ENCODE measurements at regions not wholly inside any gene's neighbourhood (a gene's known extent, or its start where the extent isn't known, plus 50 kb on each side); places are given as distances from the start of the nearest gene placed in this dataset.

DNA sequence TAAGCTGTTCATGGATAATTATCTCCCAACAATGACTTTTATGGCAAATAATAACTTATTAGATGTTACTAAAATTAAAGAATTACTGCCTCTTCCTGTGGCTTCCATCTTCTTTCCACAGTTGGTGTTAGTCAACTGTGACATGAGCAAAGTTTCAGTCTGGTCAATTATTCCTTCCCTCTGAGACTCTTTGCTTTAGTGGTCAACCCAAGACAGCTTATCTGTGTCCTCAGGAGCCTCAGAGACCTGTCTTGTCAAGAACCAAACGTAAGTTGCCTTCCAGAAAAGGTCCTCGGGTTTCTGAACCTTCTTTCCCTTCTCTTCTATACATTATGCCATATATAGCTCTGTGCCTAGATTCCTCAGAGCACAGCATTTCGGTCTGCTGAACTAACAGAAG lies 263.2 kb upstream of the ZP4 start:
- no peaks in the 10 kb centered on the region for H3K27me3 ChIP-seq
- H3K4me3 ChIP-seq, result no peak overlapping the region
- WGBS, 2 donors, result 66 to 75% methylated on average over 3 of the region's 3 CpGs
- no peaks in the 10 kb centered on the region for H3K36me3 ChIP-seq
- no peaks in the 10 kb centered on the region for H3K9me3 ChIP-seq
- TF ChIP-seq POLR2AphosphoS5 (IDR thresholded peaks at IDR 0.05) (no peak), POLR2A (IDR thresholded peaks at IDR 0.05) (no peak), EP300 (IDR thresholded peaks at IDR 0.05) (no peak)
- TF ChIP-seq, protein P1, sequence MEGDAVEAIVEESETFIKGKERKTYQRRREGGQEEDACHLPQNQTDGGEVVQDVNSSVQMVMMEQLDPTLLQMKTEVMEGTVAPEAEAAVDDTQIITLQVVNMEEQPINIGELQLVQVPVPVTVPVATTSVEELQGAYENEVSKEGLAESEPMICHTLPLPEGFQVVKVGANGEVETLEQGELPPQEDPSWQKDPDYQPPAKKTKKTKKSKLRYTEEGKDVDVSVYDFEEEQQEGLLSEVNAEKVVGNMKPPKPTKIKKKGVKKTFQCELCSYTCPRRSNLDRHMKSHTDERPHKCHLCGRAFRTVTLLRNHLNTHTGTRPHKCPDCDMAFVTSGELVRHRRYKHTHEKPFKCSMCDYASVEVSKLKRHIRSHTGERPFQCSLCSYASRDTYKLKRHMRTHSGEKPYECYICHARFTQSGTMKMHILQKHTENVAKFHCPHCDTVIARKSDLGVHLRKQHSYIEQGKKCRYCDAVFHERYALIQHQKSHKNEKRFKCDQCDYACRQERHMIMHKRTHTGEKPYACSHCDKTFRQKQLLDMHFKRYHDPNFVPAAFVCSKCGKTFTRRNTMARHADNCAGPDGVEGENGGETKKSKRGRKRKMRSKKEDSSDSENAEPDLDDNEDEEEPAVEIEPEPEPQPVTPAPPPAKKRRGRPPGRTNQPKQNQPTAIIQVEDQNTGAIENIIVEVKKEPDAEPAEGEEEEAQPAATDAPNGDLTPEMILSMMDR (IDR thresholded peaks at IDR 0.05), result no peak
- no peak for DNase-seq
- ATAC-seq (ENCODE audit: low FRiP score in 2 of 2), result no peak
- H3K27ac ChIP-seq, result no peak overlapping the region
- H3K4me1 ChIP-seq, result no peaks in the 10 kb centered on the region

DNA sequence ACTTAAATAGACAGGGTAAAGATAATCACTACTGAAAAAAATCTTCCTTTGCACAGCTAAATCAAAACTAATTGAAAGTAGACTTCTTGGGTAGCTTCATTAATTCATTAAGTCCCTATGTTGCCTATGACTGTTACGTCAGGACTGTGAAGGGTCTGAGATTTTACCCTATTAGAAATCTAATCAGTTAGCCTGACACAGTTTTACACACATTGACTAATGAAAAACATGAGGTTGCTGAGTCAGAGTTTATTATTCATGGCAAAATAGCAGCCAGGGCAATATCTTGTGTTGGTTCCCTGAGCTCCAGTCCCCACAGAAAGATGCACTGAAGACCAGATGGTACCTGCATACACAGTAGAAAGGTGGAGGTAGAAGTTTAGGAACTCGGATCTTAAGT lies 262.5 kb upstream of the ZP4 start:
- no peaks in the 10 kb centered on the region for H3K4me1 ChIP-seq
- WGBS, 2 donors, result 86 to 93% methylated on average over 2 of the region's 2 CpGs
- TF ChIP-seq, protein P1 (IDR thresholded peaks at IDR 0.05), result no peak
- no peak for TF ChIP-seq EP300 (IDR thresholded peaks at IDR 0.05)
- TF ChIP-seq POLR2A (IDR thresholded peaks at IDR 0.05), result no peak
- no peak for TF ChIP-seq POLR2AphosphoS5 (IDR thresholded peaks at IDR 0.05)
- DNase-seq, result no peak
- H3K36me3 ChIP-seq, result no peaks in the 10 kb centered on the region
- no peaks in the 10 kb centered on the region for H3K27me3 ChIP-seq
- ATAC-seq (ENCODE audit: low FRiP score in 2 of 2), result no peak
- H3K27ac ChIP-seq, result no peak overlapping the region
- no peak overlapping the region for H3K4me3 ChIP-seq
- no peaks in the 10 kb centered on the region for H3K9me3 ChIP-seq

DNA sequence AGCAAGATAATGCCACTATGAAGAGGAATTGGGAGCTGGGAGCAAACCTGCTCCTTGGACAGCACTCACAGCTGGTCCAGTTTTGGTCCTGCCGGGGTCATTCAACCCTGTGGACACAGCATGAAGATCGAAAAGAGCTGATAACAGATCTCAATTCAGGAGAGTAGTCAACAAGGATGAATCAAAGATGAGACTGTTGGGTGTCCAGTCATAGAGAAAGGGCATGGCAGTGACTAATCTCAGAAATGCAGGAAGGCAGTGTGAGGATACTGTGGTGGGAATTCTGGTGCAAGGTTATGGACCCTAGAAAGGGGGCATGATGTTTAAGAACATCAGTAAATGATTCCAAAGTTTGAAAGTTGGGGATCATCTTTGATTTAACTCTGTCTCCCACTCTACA lies 261.4 kb upstream of the ZP4 start:
- DNase-seq, result no peak
- H3K4me3 ChIP-seq, result no peak overlapping the region
- no peaks in the 10 kb centered on the region for H3K36me3 ChIP-seq
- no peak for ATAC-seq (ENCODE audit: low FRiP score in 2 of 2)
- WGBS, 2 donors, result 78 to 82% methylated on average over 2 of the region's 2 CpGs
- no peak overlapping the region for H3K27ac ChIP-seq
- TF ChIP-seq POLR2A (IDR thresholded peaks at IDR 0.05) (no peak), POLR2AphosphoS5 (IDR thresholded peaks at IDR 0.05) (no peak), EP300 (IDR thresholded peaks at IDR 0.05) (no peak)
- TF ChIP-seq, protein P1 (IDR thresholded peaks at IDR 0.05), result no peak
- H3K9me3 ChIP-seq, result no peaks in the 10 kb centered on the region
- no peaks in the 10 kb centered on the region for H3K4me1 ChIP-seq
- no peaks in the 10 kb centered on the region for H3K27me3 ChIP-seq

DNA sequence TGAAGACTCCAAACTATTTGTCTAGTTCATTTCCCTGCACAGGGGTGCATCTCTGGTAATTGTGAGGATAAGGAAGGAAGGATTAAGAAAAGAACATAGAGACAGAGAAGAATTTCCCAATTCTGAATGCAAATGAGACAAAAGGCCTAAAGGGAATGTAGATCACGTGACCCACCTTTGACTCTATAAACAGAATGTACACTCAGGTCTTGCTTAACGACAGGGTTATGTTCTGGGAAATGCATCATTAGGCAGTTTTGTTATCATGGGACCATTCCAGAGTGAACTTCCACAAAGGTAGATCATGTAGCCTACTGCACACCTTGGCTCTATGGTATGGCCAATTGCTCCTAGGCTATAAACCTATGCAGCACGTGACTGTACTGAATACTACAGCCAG lies 252.3 kb upstream of the ZP4 start:
- no peak overlapping the region for H3K4me3 ChIP-seq
- TF ChIP-seq, protein P1 (IDR thresholded peaks at IDR 0.05), result no peak
- TF ChIP-seq EP300 (IDR thresholded peaks at IDR 0.05) (no peak), POLR2A (IDR thresholded peaks at IDR 0.05) (no peak), POLR2AphosphoS5 (IDR thresholded peaks at IDR 0.05) (no peak)
- 66 to 70% methylated on average over 3 of the region's 3 CpGs for WGBS, 2 donors
- no peaks in the 10 kb centered on the region for H3K36me3 ChIP-seq
- no peaks in the 10 kb centered on the region for H3K27me3 ChIP-seq
- no peaks in the 10 kb centered on the region for H3K4me1 ChIP-seq
- ATAC-seq (ENCODE audit: low FRiP score in 2 of 2), result no peak
- no peak for DNase-seq
- H3K9me3 ChIP-seq, result no peaks in the 10 kb centered on the region
- H3K27ac ChIP-seq, result no peak overlapping the region

DNA sequence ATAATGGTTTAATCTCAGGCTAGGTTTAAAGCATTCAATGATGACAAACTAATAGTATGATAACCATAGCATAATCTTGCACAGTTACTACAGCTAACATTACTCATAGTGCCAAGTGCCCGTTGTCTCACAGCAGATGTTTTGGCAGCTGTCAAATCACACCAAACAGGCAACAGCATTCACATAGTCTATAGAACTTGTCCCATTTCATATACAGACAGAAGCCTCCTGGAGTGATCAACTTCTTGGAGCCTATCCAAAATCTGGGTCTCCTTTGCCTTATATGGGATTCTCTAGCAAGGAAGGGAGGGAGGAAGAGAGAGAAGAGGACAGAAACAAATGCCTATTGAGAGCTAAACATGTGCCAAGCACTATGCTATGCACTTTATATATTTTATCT lies 250.6 kb upstream of the ZP4 start:
- H3K27ac ChIP-seq, result no peak overlapping the region
- H3K4me3 ChIP-seq, result no peak overlapping the region
- H3K9me3 ChIP-seq, result no peaks in the 10 kb centered on the region
- DNase-seq (no peak), ATAC-seq (ENCODE audit: low FRiP score in 2 of 2) (no peak)
- no peaks in the 10 kb centered on the region for H3K4me1 ChIP-seq
- H3K27me3 ChIP-seq, result no peaks in the 10 kb centered on the region
- no peaks in the 10 kb centered on the region for H3K36me3 ChIP-seq
- 64 to 67% methylated on average over 1 of the region's 1 CpG for WGBS, 2 donors
- TF ChIP-seq POLR2A (IDR thresholded peaks at IDR 0.05) (no peak), EP300 (IDR thresholded peaks at IDR 0.05) (no peak), POLR2AphosphoS5 (IDR thresholded peaks at IDR 0.05) (no peak)
- TF ChIP-seq, protein P1 (IDR thresholded peaks at IDR 0.05), result no peak

Data from upper lobe of left lung (tissue), 6 donors.